GM21529 (cell line): ENCODE measurements at regions not wholly inside any gene's neighbourhood (a gene's known extent, or its start where the extent isn't known, plus 50 kb on each side); places are given as distances from the start of the nearest gene placed in this dataset.

Experiments used
- ATAC-seq: cut with Tn5 transposase; IDR thresholded peaks from one replicate; pipeline ENCODE4 v1.9.1; 2021; ENCODE audit not compliant: unreplicated experiment

- ATAC-seq = no peak
Measured at GRCh38 chr4:126271292-126271691, 956.5 kb downstream of the FAT4 start.

- no peak for ATAC-seq
Measured at GRCh38 chr4:126273746-126274145, 959.0 kb downstream of the FAT4 start.

- no peak for ATAC-seq
Measured at GRCh38 chr4:126291886-126292285, 977.1 kb downstream of the FAT4 start.

- no peak for ATAC-seq
Measured at GRCh38 chr4:126298271-126298670, 983.5 kb downstream of the FAT4 start.

- no peak for ATAC-seq
Measured at GRCh38 chr4:126306152-126306869, 991.6 kb downstream of the FAT4 start.

GRCh38 chr4:126318376-126318775 is 1003.6 kb downstream of the FAT4 start:
- no peak for ATAC-seq

GRCh38 chr4:126328914-126329313 is 1014.2 kb downstream of the FAT4 start:
- no peak for ATAC-seq

- ATAC-seq = no peak
Measured at GRCh38 chr4:126338548-126338947, 1023.8 kb downstream of the FAT4 start.

GRCh38 chr4:126341927-126342326 is 1027.2 kb downstream of the FAT4 start:
- no peak for ATAC-seq

GRCh38 chr4:126344472-126344871 is 1029.7 kb downstream of the FAT4 start:
- no peak for ATAC-seq

- no peak for ATAC-seq
Measured at GRCh38 chr4:126346654-126347053, 1031.9 kb downstream of the FAT4 start.

GRCh38 chr4:126354784-126355183 is 1040.0 kb downstream of the FAT4 start:
- ATAC-seq = no peak

GRCh38 chr4:126358041-126358440 is 1043.3 kb downstream of the FAT4 start:
- no peak for ATAC-seq

GRCh38 chr4:126361287-126361686 is 1046.5 kb downstream of the FAT4 start:
- no peak for ATAC-seq

GRCh38 chr4:126364311-126364911 is 1049.7 kb downstream of the FAT4 start:
- no peak for ATAC-seq

- ATAC-seq = no peak
Measured at GRCh38 chr4:126369076-126369475, 1054.3 kb downstream of the FAT4 start.

GRCh38 chr4:126372634-126373033 is 1057.9 kb downstream of the FAT4 start:
- no peak for ATAC-seq

GRCh38 chr4:126375462-126376054 is 1060.8 kb downstream of the FAT4 start:
- ATAC-seq = no peak

- no peak for ATAC-seq
Measured at GRCh38 chr4:126385954-126386353, 1071.2 kb downstream of the FAT4 start.

- ATAC-seq = no peak
Measured at GRCh38 chr4:126386512-126386911, 1071.8 kb downstream of the FAT4 start.

GRCh38 chr4:126395664-126396063 is 1080.9 kb downstream of the FAT4 start:
- ATAC-seq = no peak

- ATAC-seq = no peak
Measured at GRCh38 chr4:126396121-126396520, 1081.4 kb downstream of the FAT4 start.
